GM19324 (cell line): ENCODE measurements at regions not wholly inside any gene's neighbourhood (a gene's known extent, or its start where the extent isn't known, plus 50 kb on each side); places are given as distances from the start of the nearest gene placed in this dataset.
"Not testable (repeated sequence)": the region's sequence is repeated elsewhere in the genome, so short reads cannot be mapped to it uniquely, and the experiment has no call there.

Experiments
- ATAC-seq: cut with Tn5 transposase; IDR thresholded peaks from one replicate; pipeline ENCODE4 v1.9.1; 2021; ENCODE audit warnings: mild to moderate bottlenecking, moderate library complexity; ENCODE audit not compliant: unreplicated experiment, low FRiP score

- no peak for ATAC-seq
Measured at GRCh38 chr7:14974688-14975087, 72.1 kb upstream of the DGKB start.

GRCh38 chr7:14973712-14974428 lies 71.3 kb upstream of the DGKB start:
- ATAC-seq = no peak

GRCh38 chr7:14971678-14972077 lies 69.1 kb upstream of the DGKB start:
- ATAC-seq = not testable (repeated sequence)

- ATAC-seq = not testable (repeated sequence)
Measured at GRCh38 chr7:14967376-14967775, 64.8 kb upstream of the DGKB start.

GRCh38 chr7:14962778-14963177 lies 60.2 kb upstream of the DGKB start:
- no peak for ATAC-seq

- ATAC-seq = no peak
Measured at GRCh38 chr7:14960721-14961120, 58.2 kb upstream of the DGKB start.

- ATAC-seq = no peak
Measured at GRCh38 chr7:14959339-14959738, 56.8 kb upstream of the DGKB start.

GRCh38 chr7:14954035-14954434 lies 51.5 kb upstream of the DGKB start:
- no peak for ATAC-seq
